Stimulated activated CD8-positive, alpha-beta memory T cell treated with anti-CD3 and anti-CD28 coated beads, Interleukin-4, amount 100 ng/mL, for 4 hours (primary cell): ENCODE measurements at regions not wholly inside any gene's neighbourhood (a gene's known extent, or its start where the extent isn't known, plus 50 kb on each side); places are given as distances from the start of the nearest gene placed in this dataset.
"Not testable (repeated sequence)": the region's sequence is repeated elsewhere in the genome, so short reads cannot be mapped to it uniquely, and the experiment has no call there.

Experiments
- DNase-seq, 2 donors: peaks; one replicate each; pipeline ENCODE4 v3.0.0-alpha.2; 2020; ENCODE audit warnings: low read depth in 2 of 2, low spot score in 1 of 2

DNA sequence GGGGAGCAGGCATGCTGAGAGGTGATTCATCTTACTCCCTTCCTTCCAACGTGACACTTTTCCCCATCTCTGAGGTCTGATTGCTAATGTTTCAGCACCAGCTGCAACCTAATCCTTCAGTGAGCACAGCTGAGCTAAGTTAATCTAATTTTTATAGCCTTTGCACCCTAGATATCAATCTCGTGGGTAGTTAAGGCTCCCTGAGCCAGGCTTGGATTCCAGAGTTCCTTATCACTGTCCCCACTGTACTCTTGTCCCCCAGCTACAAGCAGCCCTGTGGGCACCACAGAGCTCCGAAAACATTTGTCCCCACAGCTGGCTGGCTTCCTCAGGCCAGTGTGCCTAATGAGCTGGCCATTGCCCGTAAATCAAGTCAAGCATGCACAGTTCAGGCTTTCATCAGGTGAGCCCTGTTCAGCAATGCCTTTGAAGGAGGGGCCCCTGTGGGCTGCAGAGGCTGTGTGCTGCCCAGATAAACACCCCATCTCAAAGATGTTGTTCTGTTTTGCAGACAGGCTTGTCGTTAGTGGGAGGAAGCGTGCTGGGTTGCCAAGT is 376.9 kb upstream of the RASGRP1 start:
- no peak for DNase-seq

DNA sequence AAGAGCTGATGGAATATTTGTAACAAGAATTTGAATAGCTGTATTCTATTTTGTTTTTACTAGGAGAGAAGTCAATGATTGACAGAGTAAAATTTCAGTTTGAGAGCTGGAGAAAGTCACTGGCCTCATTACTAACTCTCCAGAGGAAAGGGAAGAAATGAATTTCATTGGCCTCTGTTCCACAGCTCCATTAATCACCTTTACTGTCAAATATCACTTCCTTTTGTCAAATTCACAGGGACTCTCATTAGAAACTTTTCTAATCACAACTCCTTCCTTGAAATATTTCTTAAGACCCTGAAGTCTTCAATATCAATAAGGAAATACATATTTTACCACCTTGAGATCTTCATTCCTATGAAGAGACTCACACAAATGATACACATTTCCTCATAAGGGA is 379.9 kb upstream of the RASGRP1 start:
- DNase-seq: no peak

DNA sequence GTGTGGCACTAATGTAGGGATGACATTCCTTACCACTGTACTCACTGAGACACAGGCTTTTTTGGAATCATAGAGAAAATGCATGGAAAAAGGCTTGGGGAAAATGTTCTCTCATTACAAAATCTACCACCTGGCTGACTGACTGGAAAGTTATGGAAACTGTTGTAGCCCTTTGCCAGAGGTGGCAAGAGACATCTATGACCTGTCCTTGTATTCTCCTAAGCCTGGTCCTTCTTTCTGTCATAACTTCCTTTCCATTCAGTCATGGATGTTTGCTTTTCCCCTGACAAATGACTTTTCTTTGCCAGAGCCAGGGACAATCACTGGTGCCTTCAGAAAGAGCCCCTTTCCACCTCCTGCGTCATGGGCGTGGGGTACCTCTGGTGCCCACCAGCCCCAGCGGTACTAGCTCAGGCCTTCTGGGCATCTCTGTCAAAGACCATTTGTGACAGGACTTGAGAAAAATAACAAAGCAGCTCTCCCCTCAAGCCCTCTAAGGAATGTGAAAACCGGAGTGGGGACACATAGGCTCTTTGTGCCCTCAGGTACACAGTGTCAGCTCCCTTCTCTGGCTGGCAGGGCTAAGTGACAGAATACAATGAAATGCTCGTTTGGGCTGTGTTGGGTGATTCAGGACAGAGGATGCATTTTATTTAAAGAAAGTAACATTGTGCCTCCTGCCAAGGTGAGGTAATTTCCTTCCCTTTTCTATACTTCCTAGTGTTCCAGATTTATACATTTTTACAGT is 381.1 kb upstream of the RASGRP1 start:
- DNase-seq: no peak

DNA sequence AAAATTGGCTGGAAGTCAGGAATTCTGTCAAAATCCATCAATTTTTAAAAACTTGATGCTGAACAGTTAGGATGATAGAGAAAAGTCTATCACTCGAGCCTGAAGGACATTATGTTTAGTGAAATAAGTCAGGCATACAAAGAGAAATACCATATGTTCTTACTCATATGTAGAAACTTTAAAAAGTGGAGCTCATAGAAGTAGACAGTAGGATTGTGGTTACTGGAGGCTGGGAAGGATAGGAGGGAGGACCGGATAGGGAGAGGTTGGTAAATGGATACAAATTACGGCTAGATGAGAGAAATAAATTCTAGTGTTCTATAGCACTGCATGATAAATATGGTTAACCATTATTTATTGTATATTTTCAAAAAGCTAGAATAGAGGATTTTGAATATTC is 389.5 kb upstream of the RASGRP1 start:
- no peak for DNase-seq

DNA sequence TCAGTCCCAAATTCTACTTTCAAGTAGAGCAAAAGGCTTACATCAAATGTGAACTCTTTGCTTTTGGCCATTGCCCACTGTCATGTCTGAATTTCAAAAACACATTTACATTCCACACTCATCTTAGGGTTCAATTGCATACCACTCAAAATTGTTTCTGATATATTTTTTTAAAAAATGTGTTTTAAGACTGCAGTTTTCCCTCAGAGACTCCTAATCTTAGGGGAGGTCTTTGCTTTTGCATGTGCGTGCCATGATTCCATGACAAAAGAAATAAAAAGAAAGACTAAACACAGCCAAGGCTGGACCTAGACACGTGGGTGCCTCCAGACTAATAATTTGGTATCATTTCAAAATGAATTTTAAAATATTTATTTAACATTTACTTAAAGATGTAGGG is 396.8 kb upstream of the RASGRP1 start:
- no peak for DNase-seq

DNA sequence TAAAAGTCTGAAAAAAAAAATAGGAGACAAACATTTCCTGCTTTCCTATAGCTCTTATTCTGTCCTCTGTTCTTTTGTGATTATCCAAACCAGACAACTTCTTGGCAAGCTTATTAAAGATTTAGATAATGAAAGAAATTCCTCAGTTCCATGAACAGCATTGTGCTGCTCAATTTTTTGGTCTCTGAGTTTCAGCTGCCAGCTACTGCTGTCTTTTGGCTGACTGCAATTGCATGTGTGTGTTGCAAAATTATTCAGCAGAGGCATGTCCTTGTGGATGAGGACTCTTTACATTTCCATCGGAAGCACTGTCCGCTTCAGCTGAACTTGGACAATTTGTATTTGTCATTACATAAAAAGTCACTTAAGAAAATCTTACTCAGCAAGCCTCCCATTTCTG is 397.3 kb upstream of the RASGRP1 start:
- no peak for DNase-seq

DNA sequence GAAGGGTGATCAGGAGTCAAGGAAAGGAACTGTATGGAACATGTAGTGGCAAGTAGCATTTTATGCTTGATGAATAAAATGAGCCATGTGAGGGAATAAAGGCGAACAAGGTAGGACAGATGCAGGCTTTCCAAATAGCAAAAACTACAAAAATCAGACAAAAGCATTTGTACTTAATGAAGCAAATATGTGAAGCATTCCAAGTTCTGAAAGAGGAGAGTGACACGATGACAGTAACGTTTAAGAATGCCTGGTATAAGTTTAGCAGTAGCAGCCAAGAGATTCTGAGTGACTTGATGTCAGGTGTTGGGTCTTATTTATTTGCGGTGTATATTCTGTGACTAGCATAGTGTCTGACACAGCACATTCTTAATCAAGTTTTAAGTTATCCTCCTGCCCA is 408.2 kb upstream of the RASGRP1 start:
- no peak for DNase-seq

DNA sequence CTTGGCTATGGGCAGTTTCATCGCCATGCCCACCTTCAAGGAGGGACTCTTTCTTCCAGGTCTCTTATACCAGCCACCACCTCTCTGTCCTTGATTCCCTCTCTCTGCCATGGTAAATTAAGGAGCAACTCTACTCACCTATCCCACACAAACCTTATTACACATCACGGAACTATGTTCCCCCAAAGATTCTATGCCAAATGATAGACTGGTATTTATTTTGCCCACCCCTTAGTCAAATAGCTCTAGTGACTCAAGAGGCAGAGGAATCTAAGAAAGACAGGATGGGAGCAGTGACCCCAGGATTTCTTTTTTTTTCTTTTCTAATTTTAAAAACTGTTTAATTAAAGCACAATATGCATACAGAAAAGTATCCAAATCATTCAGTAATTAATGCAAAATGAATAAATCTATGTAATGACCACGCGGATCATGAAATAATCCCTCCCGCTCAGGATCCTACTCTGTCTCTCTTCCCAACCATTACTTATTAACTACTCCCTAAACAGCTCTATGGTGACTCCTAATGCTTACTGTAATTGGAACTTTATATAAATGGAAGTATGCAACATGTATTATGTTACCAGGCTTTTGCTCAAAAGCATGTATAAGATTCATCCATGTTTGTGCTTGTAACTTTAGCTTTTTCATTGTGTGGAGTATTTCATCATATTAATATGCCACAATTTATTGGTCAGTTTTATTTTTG is 410.8 kb upstream of the RASGRP1 start:
- DNase-seq: no peak

DNA sequence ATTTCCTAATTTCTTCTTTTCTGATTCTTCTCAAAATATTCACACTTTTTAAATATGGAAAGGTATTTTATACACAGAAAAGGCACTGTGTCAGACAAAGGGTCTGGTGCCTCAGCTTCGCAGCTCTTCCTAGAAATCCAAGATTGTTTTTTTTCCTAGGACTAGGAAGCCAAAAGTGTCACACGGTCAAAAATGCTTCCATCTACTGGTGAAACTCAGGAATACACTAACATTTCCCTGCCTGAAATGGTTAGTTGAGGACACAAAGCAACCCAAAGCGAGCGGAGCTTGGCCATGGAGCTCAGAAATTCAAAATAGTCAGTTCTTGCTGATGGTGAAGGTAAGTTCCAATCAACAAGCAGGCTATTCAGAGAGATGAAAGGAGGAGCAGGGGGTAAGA is 426.5 kb upstream of the RASGRP1 start:
- no peak for DNase-seq

DNA sequence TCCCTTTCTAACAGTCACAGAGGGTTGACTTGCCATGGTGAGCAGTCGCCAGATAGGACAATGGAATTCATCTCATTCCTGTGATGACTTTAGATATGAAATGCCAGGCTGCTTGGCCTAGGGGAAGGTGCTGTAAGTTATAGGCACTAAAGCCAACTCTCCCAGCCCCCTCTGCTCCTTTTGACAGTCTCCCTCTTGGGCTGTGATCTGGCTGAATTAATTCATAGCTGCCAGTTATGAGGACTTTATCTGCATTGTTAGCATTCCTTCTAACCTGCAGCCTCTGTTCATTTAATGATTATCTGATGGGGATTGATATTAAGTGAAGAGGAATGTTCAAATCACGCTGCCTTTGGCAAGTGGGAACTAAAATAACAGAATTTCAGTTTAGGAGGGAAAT is 427.1 kb upstream of the RASGRP1 start:
- no peak for DNase-seq

DNA sequence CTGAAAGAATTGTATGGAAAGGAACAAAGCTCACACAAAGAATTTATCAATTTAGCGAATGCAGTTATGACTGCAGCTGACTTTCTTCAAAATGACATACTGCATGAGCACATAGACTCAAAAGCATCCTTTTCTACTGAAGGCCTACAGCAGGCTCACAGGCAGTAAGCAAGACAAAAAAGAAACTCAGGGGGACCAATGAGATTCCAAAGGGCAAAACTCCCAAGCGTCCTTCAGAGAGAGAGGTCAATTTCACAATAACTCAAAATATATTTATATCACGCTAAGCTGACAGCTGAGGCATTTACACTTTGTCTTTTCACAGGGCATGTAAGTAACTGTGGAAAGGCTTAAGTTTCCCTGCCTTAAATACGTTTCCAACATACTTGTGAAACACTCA is 427.9 kb upstream of the RASGRP1 start:
- no peak for DNase-seq

DNA sequence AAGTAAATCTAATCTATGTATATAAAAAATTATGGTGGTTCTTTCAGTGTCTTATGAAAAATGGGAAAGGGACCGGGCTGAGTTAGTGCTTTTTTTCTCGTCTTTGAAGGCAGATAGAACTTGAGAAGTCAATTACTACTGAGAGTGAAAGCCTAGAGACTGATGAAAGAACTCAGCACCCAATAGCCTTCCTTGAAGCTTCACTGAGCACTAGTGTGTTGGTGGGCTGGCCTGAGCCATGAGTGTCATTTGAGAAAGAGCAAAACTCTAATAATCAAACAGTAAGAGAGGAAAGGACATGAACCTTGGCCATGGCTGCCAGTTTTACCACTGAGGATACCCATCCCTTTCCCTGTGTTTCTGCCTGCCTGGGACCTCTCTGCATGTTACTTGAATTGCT is 428.3 kb upstream of the RASGRP1 start:
- no peak for DNase-seq

DNA sequence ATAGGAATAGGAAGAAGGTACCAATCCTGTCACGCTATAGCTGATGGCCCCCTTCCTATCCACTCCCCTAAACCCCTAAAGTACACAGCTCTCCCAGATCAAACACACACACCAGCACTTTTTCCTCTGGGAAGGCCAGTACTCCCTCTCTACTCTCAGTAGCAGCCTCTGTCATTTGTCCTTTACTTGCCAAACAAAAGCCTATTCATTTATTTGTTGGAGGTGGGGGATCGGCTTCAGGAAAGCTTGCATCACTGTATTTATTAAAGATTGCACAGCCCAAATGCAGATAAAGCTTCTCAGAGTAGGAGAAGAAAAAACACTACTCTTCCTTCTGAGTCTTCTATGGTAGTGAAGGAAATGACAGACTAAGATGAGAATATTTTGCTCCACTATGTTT is 429.7 kb upstream of the RASGRP1 start:
- DNase-seq: no peak

DNA sequence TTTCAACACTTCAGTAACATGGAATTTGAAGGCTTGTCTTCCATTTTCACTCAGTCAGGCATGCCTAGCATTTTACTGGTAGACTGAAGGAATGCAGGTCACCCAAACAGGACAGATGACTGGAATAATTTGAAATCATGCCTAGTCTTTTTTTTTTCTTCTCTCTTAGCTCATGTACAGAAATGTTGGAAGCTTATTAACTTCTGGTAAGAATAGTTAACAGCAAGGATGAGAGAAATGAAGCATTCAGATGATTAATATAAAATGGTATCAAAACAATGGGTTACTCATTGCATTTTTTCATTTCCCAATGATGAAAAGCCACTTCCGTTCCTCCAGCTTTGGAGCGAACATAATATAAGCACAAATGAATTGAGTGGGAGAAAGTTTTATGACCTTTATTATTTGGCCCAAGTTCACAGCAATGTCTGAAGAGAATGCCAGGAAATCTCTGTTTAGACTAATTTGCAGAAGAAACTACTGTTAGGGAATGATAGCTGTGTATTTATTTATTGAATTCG is 431.6 kb upstream of the RASGRP1 start:
- no peak for DNase-seq

DNA sequence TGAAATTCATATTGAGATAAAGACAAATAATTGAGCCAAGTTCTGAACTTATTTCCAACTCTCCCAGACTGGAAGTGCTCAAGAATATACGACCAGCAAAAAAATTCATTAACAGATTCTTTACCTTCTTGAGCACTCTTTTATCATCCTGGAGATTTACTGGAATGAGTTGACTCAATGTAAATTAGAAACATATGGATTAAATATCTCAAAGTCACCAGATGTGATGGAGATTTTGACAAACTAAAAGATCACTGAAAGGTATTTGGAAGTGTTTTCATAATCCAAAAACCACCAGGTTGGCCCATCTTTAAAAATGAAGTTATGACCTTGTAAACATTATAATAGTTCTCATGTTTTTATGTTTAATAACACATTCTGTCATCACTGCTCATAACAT is 433.2 kb upstream of the RASGRP1 start:
- DNase-seq: no peak

DNA sequence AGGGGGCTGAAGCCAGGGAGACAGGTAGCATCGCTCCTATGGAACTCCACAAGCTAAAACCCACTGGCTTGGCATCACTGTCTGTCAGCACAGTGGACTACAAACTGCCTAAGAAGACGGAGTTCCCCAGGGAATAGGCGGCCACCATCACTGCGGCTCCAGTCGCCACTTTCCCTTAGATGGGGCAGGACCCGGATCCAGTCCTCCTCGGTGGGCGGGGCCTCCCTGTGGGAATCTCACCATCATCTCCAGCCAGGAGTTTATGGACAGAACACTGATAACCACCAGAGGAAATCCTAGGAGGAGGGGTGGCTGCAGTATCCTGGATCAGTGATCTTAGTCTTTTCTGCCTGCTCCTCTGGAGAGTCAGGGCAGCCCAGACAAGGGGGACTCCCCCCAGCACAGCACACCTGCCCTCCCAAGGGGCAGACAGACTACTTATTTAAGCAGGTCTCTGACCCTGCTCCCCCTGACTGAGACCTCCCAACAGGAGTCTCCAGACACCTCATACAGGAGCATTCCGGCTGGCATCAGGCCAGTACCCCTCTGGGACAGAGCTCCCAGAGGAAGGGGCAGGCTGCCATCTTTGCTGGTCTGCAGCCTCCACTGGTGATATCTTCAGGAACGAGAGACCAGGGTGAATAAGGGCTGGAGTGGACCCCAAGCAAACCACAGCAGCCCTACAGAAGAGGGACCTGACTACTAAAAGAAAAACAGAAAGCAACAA is 435.6 kb upstream of the RASGRP1 start:
- DNase-seq: no peak

DNA sequence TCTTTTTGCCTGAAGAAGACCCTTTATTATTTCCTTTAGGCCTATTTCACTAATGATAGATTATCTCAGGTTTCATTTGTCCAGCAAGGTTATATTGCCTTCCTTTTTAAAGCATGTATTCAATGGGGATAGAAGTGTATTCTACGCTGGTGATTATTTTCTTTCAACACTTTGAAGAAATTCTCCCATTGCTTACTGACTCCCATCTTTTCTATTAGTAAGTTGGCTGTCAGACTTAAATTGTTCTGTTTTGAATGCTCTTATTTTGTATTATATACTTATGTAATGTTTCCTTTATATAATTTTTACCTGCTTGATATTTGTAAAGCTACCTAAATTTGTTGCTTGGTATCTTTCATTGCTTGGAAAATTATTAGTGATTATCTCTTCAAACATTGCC is 445.1 kb upstream of the RASGRP1 start:
- no peak for DNase-seq

DNA sequence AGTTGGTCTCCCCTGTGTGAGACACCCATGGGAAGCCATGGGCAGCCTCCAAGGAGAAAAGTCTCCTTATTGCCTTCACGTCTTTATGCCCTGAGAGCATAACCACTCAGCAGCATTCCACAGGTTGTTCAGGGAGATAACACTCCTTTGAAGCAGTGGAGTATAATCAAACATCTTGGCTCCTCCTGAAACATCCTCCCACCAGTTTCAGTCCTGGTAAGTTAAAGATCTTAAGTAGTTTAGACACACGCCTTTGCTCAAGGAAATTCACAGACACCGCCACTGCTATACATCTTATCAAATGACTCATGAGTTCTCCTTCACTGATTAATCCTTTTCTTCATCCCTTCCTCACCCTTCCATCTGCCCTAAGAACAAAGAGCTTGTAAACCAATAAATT is 446.5 kb upstream of the RASGRP1 start:
- DNase-seq: not testable (repeated sequence)

DNA sequence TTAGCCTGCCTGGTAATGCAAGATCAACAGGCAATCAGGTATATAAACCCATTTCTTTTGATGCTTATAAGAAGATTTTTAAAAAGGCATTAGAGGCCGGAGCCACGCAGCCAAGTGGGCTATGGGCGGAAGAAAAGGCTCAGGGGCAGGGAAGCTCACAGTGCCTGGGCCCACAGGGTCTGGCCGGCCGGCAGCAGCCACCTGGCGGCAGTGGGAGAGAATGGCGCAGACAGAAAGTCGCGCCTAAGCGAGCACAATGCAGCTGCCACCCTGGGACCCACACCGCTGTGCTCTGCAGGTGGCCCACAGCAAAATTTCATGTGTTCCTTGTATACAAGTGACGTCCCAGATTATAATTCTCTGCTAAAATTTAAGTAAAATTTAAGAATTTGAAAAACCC is 448.6 kb upstream of the RASGRP1 start:
- DNase-seq: no peak

DNA sequence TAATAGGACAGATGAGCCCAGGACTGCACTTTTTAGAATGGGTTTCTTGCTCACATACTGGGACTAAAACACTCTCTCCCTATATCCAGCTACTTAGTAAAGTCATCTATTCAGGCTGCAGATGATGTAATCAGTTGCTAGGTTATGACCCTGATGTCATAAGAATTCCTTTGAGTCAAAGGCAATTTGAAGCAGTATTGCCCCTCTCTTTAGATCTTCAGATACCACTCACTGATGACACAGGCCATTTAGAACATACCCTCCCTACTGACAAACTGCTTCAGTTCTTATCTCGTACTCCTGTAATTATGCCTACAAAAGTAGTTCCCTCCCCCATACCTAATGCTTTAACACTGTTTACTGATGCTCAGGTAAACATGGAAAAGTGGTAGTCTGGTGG is 450.1 kb upstream of the RASGRP1 start:
- DNase-seq: no peak

DNA sequence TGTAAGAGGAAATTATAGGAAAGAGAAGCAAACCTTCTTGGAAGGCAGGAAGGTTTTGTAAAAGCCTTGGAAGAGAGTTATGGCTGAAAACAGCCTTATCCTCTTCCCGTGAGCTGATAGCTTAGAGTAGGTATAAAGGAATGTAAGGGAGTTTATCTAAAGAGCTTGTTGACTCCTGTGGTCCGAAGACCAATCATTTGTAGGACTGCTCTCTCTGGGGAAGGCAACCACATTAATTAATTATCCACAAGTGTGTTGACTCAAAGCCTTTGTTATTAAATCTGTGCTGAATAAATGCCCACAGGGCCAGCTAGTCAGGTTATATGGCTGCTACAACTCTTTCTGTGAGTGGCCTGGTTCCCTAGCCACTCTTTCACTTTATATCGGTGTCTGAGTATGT is 452.1 kb upstream of the RASGRP1 start:
- no peak for DNase-seq

DNA sequence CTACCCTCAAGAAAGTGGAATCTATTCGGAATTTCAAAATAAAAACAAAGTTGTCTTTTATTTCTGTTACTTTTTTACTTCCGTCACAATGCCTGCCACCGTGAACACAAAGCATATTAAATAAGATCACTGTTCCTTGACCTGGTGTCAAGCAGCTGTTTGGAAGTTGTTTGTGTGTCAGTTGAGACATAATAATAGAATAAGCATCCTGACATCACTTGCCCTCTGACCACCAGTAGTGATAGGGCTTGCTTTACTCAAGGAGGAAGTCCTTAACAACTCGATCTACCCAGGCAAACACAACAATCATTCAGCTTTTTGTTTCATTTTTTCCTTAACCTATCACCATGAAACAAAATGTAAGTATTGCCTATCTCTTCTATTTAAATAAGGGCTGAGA is 454.4 kb upstream of the RASGRP1 start:
- no peak for DNase-seq
